HEK293 (cell line): ENCODE measurements at regions not wholly inside any gene's neighbourhood (a gene's known extent, or its start where the extent isn't known, plus 50 kb on each side); places are given as distances from the start of the nearest gene placed in this dataset.

ENCODE experiments used
- CTCF ChIA-PET: fragments of 350-600 bp; formaldehyde crosslinking; extraction: SDS; loops from one replicate; lab custom pipeline; 2021; ENCODE audit warnings: antibody characterized with exemption; lab: Yijun Ruan, JAX
- POLR2A ChIA-PET: fragments of 300-600 bp; formaldehyde crosslinking; extraction: SDS; loops from one replicate; lab custom pipeline; 2020; ENCODE audit warnings: antibody characterized with exemption, inconsistent platforms; lab: Yijun Ruan, JAX
- H3K27ac ChIP-seq: fragments of 200-500 bp; sonication (Bioruptor generic); 2 replicates; pipeline ENCODE4 v1.5.1; 2014; ENCODE audit warnings: low read depth, low read length, control low read depth, inconsistent platforms; ENCODE audit errors: extremely low read depth
- H3K36me3 ChIP-seq, 2 experiments: fragments of 200-500 bp in 1 of 2; sonication (Bioruptor generic) in 1 of 2; 1 replicate in 1 of 2; 2 replicates in 1 of 2; pipeline ENCODE4 v1.5.1; 2014 to 2017; ENCODE audit warnings: inconsistent platforms in 2 of 2, low read length in 2 of 2; ENCODE audit not compliant: control insufficient read depth in 2 of 2, insufficient read depth in 1 of 2
- H3K4me1 ChIP-seq: fragments of 200-500 bp; sonication (Bioruptor generic); 2 replicates; pipeline ENCODE4 v1.5.1; 2014; ENCODE audit warnings: mild to moderate bottlenecking, low read length, inconsistent platforms; ENCODE audit not compliant: control insufficient read depth, insufficient read depth
- H3K4me3 ChIP-seq: 2 replicates; pipeline ENCODE4 v1.5.1; 2011; ENCODE audit warnings: low read depth, mild to moderate bottlenecking, control low read depth, low read length, moderate library complexity
- H3K9me3 ChIP-seq: fragments of 200-500 bp; sonication (Bioruptor generic); 2 replicates; pipeline ENCODE4 v1.5.1; 2014; ENCODE audit warnings: low read depth, low read length, inconsistent platforms; ENCODE audit not compliant: control insufficient read depth, insufficient read depth
- ATF2 ChIP-seq: fragments of 450-650 bp; formaldehyde crosslinking; IDR thresholded peaks from 2 replicates; pipeline ENCODE4 v1.5.1; 2016; ENCODE audit warnings: missing biosample characterization, missing genetic modification characterization, low read depth
- INSM2 ChIP-seq: fragments of 450-650 bp; formaldehyde crosslinking; IDR thresholded peaks from 2 replicates; pipeline ENCODE4 v1.5.1; 2016; ENCODE audit warnings: missing biosample characterization, missing genetic modification characterization
- REPIN1 ChIP-seq: fragments of 450-650 bp; formaldehyde crosslinking; IDR thresholded peaks from 2 replicates; pipeline ENCODE4 v1.5.1; 2017; ENCODE audit warnings: missing biosample characterization, missing genetic modification characterization, low read depth
- SALL2 ChIP-seq: fragments of 450-650 bp; formaldehyde crosslinking; IDR thresholded peaks from 2 replicates; pipeline ENCODE4 v1.5.0; 2017; ENCODE audit warnings: missing biosample characterization, mild to moderate bottlenecking, missing genetic modification characterization, borderline replicate concordance
- SCRT2 ChIP-seq: fragments of 450-650 bp; formaldehyde crosslinking; IDR thresholded peaks from 2 replicates; pipeline ENCODE4 v1.5.1; 2016; ENCODE audit warnings: missing biosample characterization, missing genetic modification characterization
- ZBTB44 ChIP-seq: fragments of 450-650 bp; IDR thresholded peaks from 2 replicates; pipeline ENCODE4 v1.5.1; 2018; ENCODE audit warnings: missing biosample characterization, mild to moderate bottlenecking, missing genetic modification characterization
- ZBTB7A ChIP-seq: fragments of 450-650 bp; formaldehyde crosslinking; IDR thresholded peaks from 2 replicates; pipeline ENCODE4 v1.5.1; 2016; ENCODE audit warnings: low read depth, missing biosample characterization, missing genetic modification characterization
- ZNF132 ChIP-seq: fragments of 450-650 bp; formaldehyde crosslinking; IDR thresholded peaks from 2 replicates; pipeline ENCODE4 v1.5.1; 2017; ENCODE audit warnings: missing biosample characterization, missing genetic modification characterization, borderline replicate concordance
- ZNF391 ChIP-seq: fragments of 450-650 bp; formaldehyde crosslinking; IDR thresholded peaks from 2 replicates; pipeline ENCODE4 v1.5.1; 2016; ENCODE audit warnings: low read depth, missing biosample characterization, missing genetic modification characterization, borderline replicate concordance
- ZNF423 ChIP-seq: fragments of 450-650 bp; formaldehyde crosslinking; IDR thresholded peaks from 2 replicates; pipeline ENCODE4 v1.5.1; 2016; ENCODE audit warnings: missing biosample characterization, missing genetic modification characterization
- ZNF426 ChIP-seq: fragments of 450-650 bp; formaldehyde crosslinking; IDR thresholded peaks from 2 replicates; pipeline ENCODE4 v1.5.1; 2017; ENCODE audit warnings: missing biosample characterization, missing genetic modification characterization, mild to moderate bottlenecking, inconsistent platforms, moderate library complexity
- ZNF585B ChIP-seq: fragments of 450-650 bp; formaldehyde crosslinking; IDR thresholded peaks from 2 replicates; pipeline ENCODE4 v1.5.1; 2016; ENCODE audit warnings: missing biosample characterization, missing genetic modification characterization
- ZNF629 ChIP-seq: fragments of 450-650 bp; formaldehyde crosslinking; IDR thresholded peaks from 2 replicates; pipeline ENCODE4 v1.5.1; 2017; ENCODE audit warnings: missing biosample characterization, missing genetic modification characterization
- ZNF654 ChIP-seq: fragments of 450-650 bp; formaldehyde crosslinking; IDR thresholded peaks from 2 replicates; pipeline ENCODE4 v1.5.1; 2016; ENCODE audit warnings: low read depth, missing biosample characterization, missing genetic modification characterization
- ZNF677 ChIP-seq: fragments of 450-650 bp; IDR thresholded peaks from 2 replicates; pipeline ENCODE4 v1.5.0; 2018; ENCODE audit warnings: missing biosample characterization, mild to moderate bottlenecking, missing genetic modification characterization, moderate library complexity

- ChIA-PET CTCF (interaction anchor here (0.6 to 2.1 kb wide), 12 partner anchors 8 to 1050 kb away, joined by 3 to 8 read pairs (median 4); partner anchors contain the start of gene THBS1), POLR2A (no interaction called here)
- no peaks in the 10 kb centered on the region for H3K9me3 ChIP-seq
- TF ChIP-seq INSM2 (tag by site-specific recombination) = no peak
- TF ChIP-seq SALL2 (tag by site-specific recombination) = no peak
- TF ChIP-seq SCRT2 (tag by site-specific recombination) = 0 out of 2 replicates have a peak, but pooled peaks have one; percentile 22
- no peak for TF ChIP-seq ZBTB44 (tag by site-specific recombination)
- no peak for TF ChIP-seq ZNF426 (tag by site-specific recombination)
- no peak for TF ChIP-seq ZNF629
- TF ChIP-seq ZNF391 (tag by site-specific recombination) = no peak
- H3K36me3 ChIP-seq = no peaks in the 10 kb centered on the region
- no peak overlapping the region for H3K4me3 ChIP-seq
- H3K4me1 ChIP-seq = peaks cover 2% of the 10 kb centered on the region; the same call in 1 of the 2 replicates
- H3K27ac ChIP-seq = no peak overlapping the region
Measured at GRCh38 chr15:38706956-38707355, 142.3 kb upstream of the RASGRP1 start.

DNA sequence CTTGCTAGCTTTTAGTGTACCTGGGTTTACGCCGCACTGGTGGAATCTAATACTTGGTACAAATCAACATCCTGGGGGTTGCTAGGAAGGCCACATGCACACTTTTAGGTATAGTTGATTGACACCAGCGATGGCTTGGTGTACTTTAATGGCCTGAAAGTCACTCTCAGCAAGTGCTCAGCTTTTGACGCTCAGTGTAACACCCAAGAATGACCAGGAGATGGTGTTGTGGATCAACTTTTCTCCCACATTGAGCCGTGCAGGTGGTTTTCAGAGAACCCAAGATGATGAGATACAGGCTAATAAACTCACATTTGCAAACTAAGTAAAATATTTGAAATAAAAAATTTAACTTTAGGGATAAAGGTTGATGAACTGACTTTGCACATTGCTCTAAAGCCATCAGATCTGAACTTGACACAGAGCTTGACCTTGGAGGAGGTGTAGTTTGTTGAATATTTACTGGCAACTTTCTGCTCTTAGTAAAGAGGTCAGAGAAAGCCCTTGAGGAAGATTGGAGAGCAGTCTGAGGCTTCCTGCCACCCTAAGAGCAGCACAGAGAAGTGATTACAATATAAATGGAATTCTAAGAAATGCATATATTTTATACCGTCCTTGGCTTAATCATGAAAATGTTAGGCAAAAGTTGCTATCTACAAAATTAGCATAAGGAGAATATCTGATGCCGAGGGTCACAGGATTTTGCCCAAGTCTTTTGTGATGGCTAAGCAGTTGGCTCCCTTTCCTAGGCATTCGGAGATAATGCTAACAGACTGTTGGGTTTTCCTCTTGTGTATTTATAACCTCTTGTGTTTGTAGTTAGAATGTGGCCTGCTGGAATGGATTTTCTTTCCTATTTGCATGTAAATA, 143.4 kb upstream of the RASGRP1 start:
- Histone ChIP-seq H3K36me3 (no peaks in the 10 kb centered on the region), H3K4me3 (no peak overlapping the region), H3K9me3 (no peaks in the 10 kb centered on the region), H3K27ac (no peak overlapping the region), H3K4me1 (no peaks in the 10 kb centered on the region)
- ChIA-PET CTCF (interaction anchor here (0.7 to 2.1 kb wide), 18 partner anchors 9 to 1048 kb away, joined by 3 to 8 read pairs (median 4); partner anchors contain the start of gene THBS1), POLR2A (no interaction called here)
- TF ChIP-seq ZNF677 = no peak
- no peak for TF ChIP-seq REPIN1
- TF ChIP-seq ZNF585B (tag by site-specific recombination) = no peak
- TF ChIP-seq SCRT2 (tag by site-specific recombination) = peak; percentile 25; the same call in 1 of the 2 replicates
- TF ChIP-seq ZNF654 (tag by site-specific recombination) = peak; percentile 81
- TF ChIP-seq ZNF132 (tag by site-specific recombination) = no peak
- TF ChIP-seq ZBTB7A = no peak

GRCh38 chr15:38708672-38709180, 144.1 kb upstream of the RASGRP1 start:
- no peaks in the 10 kb centered on the region for H3K9me3 ChIP-seq
- ChIA-PET POLR2A (no interaction called here), CTCF (interaction anchor here (0.7 to 2.1 kb wide), 9 partner anchors 10 to 1048 kb away, joined by 3 to 8 read pairs (median 3); no protein-coding TSS in a partner anchor)

More at GRCh38 chr15:38708672-38709180, 144.1 kb upstream of the RASGRP1 start:
- Histone ChIP-seq H3K36me3 (no peaks in the 10 kb centered on the region), H3K4me3 (no peak overlapping the region), H3K4me1 (no peaks in the 10 kb centered on the region)
- TF ChIP-seq ATF2 = peak; percentile 73
- no peak for TF ChIP-seq ZNF423 (tag by site-specific recombination)
- TF ChIP-seq, all 188 proteins: peak for 1
- no peak overlapping the region for H3K27ac ChIP-seq
